Fibroblast of upper back skin (primary cell): ENCODE measurements at regions not wholly inside any gene's neighbourhood (a gene's known extent, or its start where the extent isn't known, plus 50 kb on each side); places are given as distances from the start of the nearest gene placed in this dataset.
"Not testable (repeated sequence)": the region's sequence is repeated elsewhere in the genome, so short reads cannot be mapped to it uniquely, and the experiment has no call there.

Experiments used
- DNase-seq: peaks from one replicate; pipeline ENCODE4 v3.0.0-alpha.2; 2013

DNA sequence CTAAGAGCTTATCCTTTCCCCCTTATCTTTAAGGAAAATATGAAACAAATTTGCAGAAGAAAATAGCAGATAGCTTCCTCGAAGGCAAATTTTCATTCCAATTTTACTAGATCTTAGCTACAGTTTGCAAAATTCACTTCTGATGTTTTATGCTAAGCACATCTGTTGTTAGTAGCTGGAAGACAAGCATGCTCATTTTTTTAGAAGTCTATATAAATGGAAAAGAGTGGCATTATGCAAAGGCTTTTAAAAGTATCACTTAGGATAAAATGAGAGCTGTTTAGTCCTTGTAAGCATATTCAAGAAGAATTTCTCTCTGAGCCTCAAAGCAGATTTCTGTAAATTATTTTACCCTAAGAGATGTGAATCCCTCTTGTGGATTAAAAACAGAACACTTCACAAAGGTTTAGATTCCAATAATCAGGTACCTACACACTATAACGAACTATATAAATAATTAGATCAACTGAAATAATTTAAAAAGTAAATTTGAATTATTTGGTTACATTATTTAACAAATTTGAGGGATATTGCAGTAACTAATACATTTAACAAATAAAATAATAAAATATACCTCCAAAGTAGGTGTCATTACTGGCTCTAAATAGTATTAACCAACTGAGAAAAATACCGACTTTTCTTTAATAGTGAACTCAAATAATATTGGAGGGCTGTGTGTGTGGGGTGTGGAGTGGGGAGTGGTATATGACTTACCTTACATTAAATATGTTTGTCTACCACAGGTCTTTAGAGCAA lies 307.1 kb downstream of the SEMA3D start:
- DNase-seq = no peak

DNA sequence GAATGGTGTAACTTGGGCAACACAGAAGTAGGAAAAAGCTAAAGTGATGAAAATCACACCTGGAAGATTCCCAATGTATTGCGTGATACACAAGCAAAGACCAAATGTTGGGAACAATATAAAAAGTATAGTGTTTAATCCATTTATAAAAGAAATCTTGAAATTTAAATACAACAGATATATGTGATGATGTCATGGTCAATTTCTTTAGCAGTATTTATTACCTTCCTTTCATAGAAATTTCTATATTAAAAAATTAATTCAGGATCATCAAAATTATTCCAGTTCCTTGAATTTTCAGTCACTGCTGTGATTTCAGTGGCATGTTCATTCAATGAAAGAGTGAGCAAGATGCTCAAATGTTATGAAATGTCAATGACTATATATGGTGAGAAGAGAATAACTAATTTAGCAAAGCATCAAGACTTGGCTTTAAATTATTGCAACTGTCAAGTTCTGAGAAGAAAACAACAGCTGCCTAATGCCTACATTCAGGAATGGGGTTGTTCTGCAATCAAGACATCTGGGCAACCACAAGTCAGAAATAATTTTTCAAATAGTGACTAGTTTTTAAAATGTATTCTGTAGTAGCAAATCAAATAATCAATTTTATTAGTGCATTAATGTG lies 308.8 kb downstream of the SEMA3D start:
- DNase-seq = no peak

DNA sequence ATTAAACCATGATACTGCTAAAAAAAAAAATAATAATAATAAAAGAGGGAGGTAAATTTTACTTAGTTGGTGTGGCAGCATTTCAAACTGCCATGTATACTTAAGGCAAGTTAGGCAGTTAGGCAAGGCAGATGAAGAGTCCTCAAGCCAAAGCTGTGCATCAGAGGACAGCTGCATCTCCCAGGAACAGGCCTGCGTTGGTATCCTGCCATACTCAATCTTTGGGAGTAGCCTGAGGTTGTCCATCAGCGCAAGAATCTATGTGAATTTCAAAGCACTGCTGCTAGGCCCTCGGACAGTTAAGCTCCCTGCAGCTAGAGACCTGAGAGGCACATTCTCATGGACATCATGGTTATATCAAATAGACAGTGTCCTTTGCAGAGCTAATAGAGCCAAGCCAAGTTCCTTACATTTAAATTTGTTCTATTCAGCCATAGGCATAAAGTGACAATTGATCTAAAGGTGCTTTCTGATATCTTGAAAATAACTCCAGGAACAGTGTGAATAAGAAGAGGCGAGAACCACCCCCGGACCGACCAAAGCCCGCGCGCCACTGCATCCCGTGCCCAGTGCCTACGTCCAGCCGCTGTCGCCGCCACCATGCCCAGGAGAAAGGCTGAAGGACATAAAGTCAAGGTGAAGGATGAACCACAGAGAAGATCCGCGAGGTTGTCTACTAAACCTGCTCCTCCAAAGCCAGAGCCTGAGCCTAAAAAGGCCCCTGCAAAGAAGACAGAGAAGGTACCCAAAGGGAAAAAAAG lies 310.6 kb downstream of the SEMA3D start:
- DNase-seq = no peak

DNA sequence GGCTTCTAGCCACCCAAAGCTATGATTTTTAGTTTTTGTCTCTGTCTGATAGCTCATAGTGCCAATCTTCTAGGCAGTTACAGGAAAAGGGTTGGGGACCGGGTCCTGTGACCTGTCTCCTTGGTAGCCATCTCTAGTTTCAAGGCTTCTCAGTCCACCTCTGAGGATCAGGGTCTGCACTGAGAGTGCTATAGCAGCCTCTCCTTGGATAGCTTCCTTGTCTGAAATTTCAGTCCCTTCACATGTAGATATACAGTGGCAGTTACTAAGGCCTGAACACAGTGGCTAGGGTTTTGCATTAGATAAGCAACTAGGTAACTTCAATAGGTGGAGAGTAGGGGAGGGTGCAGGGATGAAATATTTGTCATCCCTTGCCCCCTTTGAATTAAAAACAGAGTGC lies 321.3 kb downstream of the SEMA3D start:
- no peak for DNase-seq

DNA sequence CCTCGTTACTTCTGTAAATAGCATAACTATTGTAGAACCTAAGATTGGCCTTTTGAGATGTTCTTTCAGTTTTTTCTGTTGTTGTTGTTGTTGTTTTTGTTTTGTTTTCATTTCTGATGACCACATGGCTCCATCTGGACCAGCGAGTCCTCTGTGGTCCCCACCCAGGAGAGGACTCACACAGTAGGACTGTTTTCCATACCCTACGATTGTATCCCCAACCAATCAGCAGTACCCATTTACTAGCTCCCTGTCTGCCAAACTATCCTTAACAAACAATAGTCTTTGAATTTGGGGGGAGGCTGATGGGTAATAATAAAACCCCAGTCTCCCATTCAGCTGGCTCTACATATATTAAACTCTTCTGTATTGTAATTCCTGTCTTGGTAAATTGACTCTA lies 329.5 kb downstream of the SEMA3D start:
- no peak for DNase-seq

DNA sequence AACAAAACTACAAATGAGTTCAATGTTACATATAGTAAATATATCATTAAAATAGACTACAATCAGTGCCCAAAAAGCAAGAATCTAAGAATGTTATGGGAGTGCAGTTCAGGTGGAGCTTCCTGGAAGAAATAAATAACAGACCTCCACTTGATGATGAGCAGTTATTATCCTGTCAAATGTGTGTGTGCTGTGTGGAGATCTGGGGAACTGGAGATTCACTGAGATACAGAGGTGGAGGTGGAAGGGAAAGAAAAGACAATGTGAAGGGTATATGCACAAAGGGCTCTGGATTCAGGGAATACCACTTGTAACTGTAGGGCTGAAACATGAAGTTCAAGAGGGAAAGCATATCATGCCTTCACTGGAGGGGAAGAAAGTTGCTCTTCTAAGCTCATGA lies 331.1 kb downstream of the SEMA3D start:
- DNase-seq = no peak

DNA sequence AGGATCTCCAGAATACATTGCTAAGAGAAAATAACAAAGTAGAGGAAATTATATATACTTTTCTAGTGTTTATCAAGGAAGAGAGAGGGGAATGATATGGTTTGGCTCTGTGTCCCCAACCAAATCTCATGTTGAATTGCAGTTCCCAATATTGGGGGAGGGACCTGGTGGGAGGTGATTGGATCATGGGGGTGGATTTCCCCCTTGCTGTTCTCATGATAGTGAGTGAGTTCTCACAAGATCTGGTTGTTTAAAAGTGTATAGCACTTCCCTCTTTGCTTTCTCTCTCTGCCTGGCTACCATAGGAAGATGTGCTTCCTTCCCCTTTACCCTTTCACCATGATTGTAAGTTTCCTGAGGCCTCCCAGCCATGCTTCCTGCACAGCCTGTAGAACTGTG lies 337.9 kb downstream of the SEMA3D start:
- not testable (repeated sequence) for DNase-seq

DNA sequence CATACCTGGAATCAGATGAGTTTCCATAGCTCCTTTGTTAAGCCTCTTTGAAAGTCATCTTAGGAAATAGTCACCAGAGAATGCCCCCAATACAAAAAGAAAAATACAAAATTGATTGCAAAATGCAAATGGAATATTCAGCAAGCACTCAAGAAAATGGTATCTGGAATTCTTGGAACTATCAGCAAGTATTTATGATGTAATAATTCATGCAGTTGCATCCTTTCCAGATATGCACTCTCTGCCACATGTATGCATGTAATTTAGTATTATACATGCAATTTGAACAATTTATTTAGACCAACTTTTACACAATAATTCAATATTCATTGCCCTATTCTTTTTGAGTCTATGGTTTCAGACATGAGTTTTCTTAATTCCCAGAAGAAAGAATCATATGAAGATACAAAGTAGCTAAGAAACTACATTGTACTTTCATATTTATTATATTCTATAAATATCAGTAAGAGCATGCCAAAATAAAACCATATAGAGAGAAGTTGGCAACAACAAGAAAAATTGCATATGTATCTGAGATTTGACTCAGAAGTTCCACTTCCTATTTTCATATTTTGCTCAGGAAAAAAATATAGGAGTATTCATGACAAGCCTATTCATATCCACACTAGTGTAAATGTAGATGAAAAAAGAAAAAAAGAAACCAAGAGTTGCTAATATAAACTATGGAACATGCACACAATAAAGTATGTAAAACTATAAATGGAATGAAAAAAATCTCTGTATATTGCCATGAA lies 338.5 kb downstream of the SEMA3D start:
- DNase-seq = peak; percentile 43

DNA sequence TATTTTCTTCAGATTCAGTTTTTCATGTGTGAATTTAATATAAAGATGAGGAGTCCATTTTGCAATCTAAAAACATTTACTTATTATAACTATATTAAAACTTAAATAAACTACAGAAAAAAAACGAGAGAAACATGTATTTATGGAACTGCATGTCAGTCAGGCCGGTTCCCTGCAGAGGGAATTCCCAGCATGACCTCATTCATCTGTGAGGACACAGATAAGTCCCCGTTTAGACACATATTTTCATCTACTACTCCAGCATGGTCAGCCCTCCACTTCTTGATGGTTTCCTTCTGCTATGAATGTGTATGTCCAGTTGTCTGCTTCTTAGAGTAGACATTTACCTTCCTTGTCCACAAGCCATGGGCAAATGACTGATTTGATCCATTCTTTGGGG lies 339.1 kb downstream of the SEMA3D start:
- DNase-seq = no peak

DNA sequence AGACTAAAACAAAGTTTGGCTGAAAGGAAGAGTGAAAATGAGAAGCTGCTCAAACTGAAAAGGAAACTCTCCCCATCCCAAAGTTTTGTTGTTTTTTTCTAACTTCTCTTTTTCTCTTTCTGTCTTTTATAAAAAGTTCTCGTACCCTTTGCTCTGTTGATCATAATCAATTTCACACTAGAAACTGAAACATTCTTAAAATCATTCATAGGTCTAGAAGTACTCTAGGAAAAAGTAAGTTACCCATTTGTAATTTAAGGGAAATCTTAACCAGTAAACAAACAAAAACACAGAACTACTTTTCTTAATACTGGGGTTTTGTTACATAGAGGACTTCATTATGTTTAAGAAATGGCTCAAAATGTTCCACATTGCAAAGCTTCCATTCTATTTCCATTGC lies 339.8 kb downstream of the SEMA3D start:
- no peak for DNase-seq

DNA sequence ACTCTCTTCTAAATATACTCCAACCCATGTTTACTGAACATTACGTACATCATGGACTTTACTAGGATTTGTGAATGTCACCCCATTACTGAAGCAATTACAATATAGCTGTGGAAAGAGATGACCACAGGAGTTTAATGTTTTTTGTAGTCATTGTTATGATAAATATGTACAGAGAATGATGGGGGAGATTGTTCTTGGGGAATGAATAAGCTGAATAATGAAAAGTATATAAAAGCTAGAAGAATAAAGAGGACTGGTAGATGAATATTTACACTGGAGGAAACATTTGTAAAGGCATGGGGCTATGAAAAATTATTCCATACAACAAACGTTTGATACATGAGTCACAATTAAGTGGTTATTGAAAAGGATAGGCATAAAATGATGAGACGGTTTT lies 340.9 kb downstream of the SEMA3D start:
- no peak for DNase-seq

DNA sequence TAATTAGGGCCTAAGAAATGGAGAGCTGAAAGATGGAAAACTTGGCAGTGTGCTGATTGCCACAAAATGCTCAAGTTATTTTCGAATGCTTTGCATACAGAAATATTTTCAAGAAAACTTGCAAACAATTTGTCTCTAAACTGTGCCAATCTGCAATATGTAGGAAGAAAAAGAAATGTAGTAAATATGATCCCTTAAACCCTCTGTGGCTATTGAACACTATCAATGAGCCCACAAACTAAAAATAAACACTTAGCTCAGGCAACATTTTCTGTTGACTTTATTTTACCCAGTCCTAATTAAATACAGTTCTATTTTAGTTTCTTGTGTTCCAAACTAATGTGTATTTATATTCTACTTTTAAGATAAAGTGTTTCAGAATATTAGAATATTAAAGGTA lies 342.1 kb downstream of the SEMA3D start:
- no peak for DNase-seq

DNA sequence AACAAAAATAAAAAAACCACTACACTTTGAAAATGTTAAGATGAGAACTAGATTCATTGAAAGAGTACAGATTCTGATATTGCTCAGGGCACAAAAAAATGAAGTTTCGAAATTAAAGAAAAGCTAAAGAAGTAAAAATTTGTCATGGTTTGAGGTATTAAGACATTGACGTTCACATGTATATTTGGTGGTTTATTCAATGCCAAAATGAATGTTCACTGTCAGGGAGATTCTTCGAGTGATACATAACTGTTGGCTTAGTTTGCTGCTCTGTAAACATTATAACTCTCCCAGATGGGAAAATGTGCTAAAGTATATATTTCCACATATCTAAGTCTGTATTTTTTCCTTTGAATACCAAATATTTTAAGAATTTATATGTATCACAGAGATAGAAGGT lies 345.0 kb downstream of the SEMA3D start:
- DNase-seq = peak; percentile 79

DNA sequence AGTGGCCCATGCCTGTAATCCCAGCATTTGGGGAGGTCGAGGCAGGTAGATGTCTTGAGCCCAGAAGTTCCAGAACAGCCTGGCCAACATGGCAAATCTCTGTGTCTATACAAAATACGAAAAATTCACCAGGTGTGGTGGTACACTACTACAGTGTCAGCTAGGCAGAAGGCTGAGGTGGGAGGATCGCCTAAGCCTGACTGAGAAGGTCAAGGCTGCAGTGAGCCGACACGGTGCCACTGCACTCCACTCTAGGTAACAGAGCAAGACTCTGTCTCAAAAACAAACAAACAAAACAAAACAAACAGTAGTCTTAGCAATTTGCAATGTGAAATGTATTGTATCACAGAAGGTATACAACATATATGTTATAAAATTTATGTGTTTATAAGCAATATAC lies 348.0 kb downstream of the SEMA3D start:
- no peak for DNase-seq

DNA sequence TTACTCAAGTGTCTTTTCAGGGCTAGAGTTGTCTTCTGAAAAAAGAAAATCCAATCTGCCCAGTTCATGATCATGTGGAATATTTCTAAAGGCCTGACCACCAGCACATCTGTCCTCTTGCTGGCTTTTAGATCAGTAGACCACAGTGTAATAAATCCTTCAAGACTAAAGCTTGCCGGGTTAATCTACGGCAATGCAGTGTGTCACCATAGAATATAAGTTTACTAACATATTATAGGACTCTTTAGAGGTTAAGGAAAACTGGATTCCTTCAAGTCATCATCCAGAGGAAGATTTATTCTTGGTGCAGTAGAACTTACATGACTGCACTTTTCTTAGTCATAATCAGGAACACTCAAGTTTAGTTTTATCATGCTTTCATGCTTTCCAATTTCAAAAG lies 349.5 kb downstream of the SEMA3D start:
- peak; percentile 85 for DNase-seq

DNA sequence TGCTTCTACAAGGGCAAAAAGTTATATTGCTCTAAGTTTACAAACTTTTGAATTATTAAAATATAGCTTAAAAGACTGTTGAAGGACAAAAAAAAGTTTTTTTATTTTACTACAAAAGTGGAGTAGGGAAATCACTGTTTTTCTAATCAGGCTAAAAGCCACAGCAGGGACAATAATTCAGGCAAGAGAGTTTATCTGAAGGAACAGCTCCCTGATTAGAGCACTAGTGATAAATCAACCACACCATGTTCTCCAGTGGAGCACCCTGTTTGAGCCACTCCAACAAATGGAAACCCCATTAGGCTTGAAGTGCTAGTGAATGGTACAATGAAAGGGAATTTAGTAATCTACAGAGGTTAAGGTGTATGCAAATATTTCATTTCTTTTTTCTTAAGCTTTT lies 357.1 kb downstream of the SEMA3D start:
- no peak for DNase-seq

DNA sequence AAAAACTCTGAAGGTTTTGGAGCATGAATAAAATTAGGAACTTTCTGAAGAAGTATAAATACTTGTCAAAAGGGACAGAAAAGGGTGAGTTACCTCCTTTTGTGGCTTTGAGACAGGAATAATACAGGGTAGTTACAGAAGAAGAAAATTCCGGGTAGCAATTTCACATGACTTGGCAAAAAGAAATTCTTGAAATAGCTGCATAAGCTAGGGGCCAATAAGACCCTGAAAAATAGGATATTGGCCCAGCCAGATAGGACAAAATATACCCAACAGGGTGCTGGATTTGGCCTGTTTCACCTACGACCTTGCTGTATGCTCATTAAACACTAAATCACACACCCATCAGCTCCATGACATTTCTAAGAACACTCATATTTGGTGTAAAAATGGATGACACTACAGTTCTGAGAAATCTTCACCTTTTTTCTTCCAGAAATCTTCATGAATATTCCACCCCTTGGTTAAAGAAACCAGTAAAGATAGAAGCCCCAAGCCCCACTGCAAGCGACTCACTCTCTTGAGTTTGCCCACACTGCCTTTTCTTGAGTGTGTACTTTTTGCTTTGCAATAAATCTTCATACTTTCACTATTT lies 362.7 kb downstream of the SEMA3D start:
- no peak for DNase-seq

DNA sequence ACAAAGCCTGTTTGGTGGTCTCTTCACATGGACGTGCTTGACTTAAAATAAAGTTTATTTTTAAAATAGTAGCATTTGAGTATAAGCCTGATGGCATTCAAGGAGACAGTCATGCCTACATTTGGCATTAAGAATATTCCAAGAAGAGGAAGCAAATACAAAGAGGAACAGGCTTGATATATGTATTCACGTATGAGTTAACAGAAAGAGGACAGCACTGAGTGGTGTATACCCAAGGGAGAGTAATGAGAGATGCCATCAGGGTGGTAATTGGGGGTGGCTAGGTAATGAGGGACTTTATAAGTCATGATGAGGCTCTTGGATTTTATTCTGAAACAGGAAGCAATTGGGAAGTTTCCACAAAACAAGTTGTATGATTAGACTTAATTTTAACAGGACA lies 363.3 kb downstream of the SEMA3D start:
- DNase-seq = no peak

DNA sequence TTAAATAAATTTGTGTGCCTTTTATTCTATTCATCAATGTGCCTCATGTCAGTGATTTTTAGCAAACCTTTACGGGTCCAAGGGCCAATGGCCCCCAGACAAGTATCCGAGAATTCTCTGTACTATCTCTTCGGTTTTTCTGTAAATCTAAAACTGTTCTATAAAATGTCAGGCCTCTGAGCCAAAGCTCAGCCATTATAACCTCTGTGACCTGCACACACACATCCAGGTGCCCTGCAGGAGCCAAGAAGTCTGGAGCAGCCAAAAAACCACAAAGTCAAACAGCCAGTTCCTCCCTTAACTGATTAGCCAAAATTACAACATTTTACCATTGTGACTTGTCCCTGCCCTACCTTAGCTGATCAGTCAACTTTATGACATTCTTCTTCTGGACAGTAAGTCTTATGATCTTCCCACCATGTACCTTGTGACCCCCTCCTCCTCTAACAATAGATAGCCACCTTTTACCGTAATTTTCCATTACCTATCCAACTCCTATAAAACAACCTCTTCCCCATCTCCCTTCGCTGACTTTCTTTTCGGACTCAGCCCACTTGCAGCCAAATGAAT lies 363.8 kb downstream of the SEMA3D start:
- no peak for DNase-seq

DNA sequence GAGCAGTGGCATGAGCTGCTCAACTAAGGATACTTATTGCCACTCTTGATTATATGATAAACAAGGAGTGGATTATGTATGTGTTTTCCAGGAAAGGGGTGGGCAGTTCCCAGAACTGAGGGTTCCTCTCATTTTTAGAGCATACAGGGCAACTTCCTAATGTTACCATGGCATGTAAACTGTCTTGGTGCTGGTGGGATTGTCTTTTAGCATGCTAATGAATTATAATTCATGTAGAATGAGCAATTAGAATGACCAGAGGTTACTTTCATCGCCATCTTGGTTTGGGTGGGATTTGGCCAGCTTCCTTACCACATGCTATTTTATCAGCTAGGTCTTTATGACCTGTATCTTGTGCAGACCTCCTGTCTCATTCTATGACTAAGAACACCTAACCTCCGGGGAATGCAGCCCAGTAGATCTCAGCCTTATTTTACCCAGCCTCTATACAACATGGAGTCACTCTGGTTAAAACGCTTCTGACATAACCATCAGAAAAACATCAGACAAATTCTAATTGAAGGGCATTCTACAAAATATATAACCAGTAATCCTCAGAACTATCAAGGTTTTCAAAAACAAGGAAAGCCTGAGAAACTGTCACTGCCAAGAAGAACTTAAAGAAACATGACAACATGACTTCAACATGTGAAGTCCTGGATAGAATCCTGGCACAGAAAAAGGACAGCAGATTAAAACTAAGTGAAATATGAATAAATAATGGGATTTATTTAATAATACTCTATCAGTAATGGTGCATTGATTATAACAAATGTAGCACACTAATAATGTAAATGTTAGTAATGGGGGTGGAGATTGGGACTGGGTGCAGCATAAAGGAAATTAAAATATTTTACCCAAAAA lies 365.0 kb downstream of the SEMA3D start:
- DNase-seq = no peak

DNA sequence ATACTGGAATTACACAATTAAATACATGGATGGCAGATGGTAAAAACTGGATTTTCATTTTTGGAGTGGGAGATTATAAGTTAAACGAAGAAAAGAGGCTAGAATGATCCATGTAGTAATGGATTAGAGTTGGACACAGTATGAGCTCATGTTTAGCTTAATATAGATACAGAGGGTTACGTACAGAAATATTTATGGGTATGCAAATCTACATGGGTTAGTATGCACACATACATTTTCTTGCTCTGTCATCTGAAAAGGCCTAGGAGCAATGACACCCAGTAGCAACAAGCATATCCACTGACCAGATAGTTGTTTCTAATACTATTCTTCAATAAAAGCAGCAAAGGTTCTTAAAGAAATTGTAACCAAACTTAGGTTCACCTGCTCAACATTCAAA lies 366.4 kb downstream of the SEMA3D start:
- no peak for DNase-seq

DNA sequence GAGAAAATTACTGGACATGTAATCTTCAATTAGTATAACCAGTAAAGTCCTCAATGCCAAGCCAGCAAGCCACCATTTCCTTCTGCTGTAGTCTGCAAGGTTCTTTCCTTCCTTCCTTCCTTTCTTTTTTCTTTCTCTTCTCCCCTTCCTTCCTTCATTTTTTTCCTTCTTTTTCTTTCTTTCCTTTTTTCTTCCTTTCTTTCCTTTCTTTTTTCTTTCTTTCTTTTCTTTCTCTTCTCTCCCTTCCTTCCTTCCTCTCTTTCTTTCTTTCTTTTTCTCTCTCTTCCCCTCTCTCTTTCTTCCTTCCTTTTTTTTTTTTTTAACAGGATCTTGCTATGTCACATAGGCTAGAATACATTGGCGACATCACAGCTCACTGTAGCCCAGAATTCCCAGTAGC lies 369.8 kb downstream of the SEMA3D start:
- DNase-seq = no peak
